GM12878 (cell line): ENCODE measurements at regions not wholly inside any gene's neighbourhood (a gene's known extent, or its start where the extent isn't known, plus 50 kb on each side); places are given as distances from the start of the nearest gene placed in this dataset.

ENCODE experiments used
- ATAC-seq: fragments of 200-7000 bp; cut with Tn5 transposase; 3 replicates; pipeline ENCODE4 v1.9.1; 2020; ENCODE audit warnings: mild to moderate bottlenecking, moderate library complexity
- BruUV-seq: library from RNA; stranded (reverse); fragments of 400-500 nt; replicated peaks from 2 replicates; lab custom pipeline; 2021; lab: Mats Ljungman, UMichigan
- CTCF ChIA-PET: fragments of 300-600 bp; sonication (Branson Sonifier 250); formaldehyde crosslinking; extraction: SDS; loops from one replicate; lab custom pipeline; 2021; ENCODE audit warnings: inconsistent platforms; lab: Yijun Ruan, JAX
- POLR2A ChIA-PET: fragments of 350-600 bp; formaldehyde crosslinking; extraction: SDS; loops from one replicate; lab custom pipeline; 2021; ENCODE audit warnings: inconsistent platforms; lab: Charles Lee
- RAD21 ChIA-PET: fragments of 300-600 bp; sonication (Branson Sonifier 250); formaldehyde crosslinking; loops from one replicate; lab custom pipeline; 2023; ENCODE audit warnings: antibody characterized with exemption; ENCODE audit not compliant: unreplicated experiment; lab: Charles Lee
- SMC1A ChIA-PET: fragments of 300-600 bp; sonication (Branson Sonifier 250); formaldehyde crosslinking; loops from one replicate; lab custom pipeline; 2023; ENCODE audit not compliant: unreplicated experiment, uncharacterized antibody; lab: Charles Lee
- DNase-seq: peaks from one replicate; pipeline ENCODE4 v3.0.0-alpha.2; 2011; ENCODE audit warnings: low read depth, low spot score
- FAIRE-seq: peaks from 3 replicates; lab custom pipeline; 2011; peaks lifted over from hg19 to GRCh38; lab: Jason Lieb, UNC
- H2AFZ ChIP-seq: 2 replicates; pipeline ENCODE4 v1.6.0; 2011; ENCODE audit warnings: low read depth, low read length, control low read depth; ENCODE audit not compliant: control insufficient read depth
- H3K27ac ChIP-seq: 2 replicates; pipeline ENCODE4 v1.5.1; 2011; ENCODE audit warnings: control low read depth; ENCODE audit not compliant: control insufficient read depth, insufficient read depth
- H3K27me3 ChIP-seq, 2 experiments: replicated peaks in 1 of 2; 2 replicates each; pipeline versions ENCODE4 v1.6.0 to v1.6.1; 2011; ENCODE audit warnings: low read length in 1 of 2; ENCODE audit not compliant: control insufficient read depth in 2 of 2, insufficient read depth in 2 of 2
- H3K36me3 ChIP-seq, 2 experiments: 2 replicates each; pipeline ENCODE4 v1.5.1; 2011; ENCODE audit warnings: low read length in 1 of 2; ENCODE audit not compliant: control insufficient read depth in 2 of 2, insufficient read depth in 2 of 2
- H3K4me1 ChIP-seq: 2 replicates; pipeline ENCODE4 v1.6.1; 2011; ENCODE audit warnings: mild to moderate bottlenecking, low read length, moderate library complexity, mixed read lengths; ENCODE audit not compliant: control insufficient read depth, insufficient read depth
- H3K4me2 ChIP-seq: 2 replicates; pipeline ENCODE4 v1.6.0; 2011; ENCODE audit warnings: control low read depth; ENCODE audit not compliant: control insufficient read depth, insufficient read depth
- H3K4me3 ChIP-seq: fragments of 200-600 bp; sonication (generic); 2 replicates; pipeline ENCODE4 v1.5.1; 2016
- H3K79me2 ChIP-seq: 2 replicates; pipeline ENCODE4 v1.6.0; 2011; ENCODE audit warnings: low read length; ENCODE audit not compliant: control insufficient read depth, insufficient read depth
- H3K9ac ChIP-seq: 2 replicates; pipeline ENCODE4 v1.8.0; 2011; ENCODE audit warnings: low read length, control low read depth, mixed read lengths; ENCODE audit not compliant: control insufficient read depth, insufficient read depth
- H3K9me3 ChIP-seq: replicated peaks from 3 replicates; pipeline ENCODE4 v1.5.1; 2011; ENCODE audit warnings: mild to moderate bottlenecking, low read length; ENCODE audit not compliant: control insufficient read depth, insufficient read depth
- H4K20me1 ChIP-seq: 2 replicates; pipeline ENCODE4 v1.6.0; 2011; ENCODE audit not compliant: control insufficient read depth, insufficient read depth
- BACH1 ChIP-seq: fragments of 450-650 bp; IDR thresholded peaks from 2 replicates; pipeline ENCODE4 v1.6.1; 2017; ENCODE audit warnings: mild to moderate bottlenecking, borderline replicate concordance
- BMI1 ChIP-seq: fragments of 450-650 bp; IDR thresholded peaks from 2 replicates; pipeline ENCODE4 v1.6.1; 2016; ENCODE audit warnings: mild to moderate bottlenecking, moderate library complexity, borderline replicate concordance
- CBX3 ChIP-seq: fragments of 200-600 bp; sonication (generic); IDR thresholded peaks from 2 replicates; pipeline ENCODE4 v1.6.1; 2016; ENCODE audit warnings: low read depth, borderline replicate concordance
- FOXM1 ChIP-seq: IDR thresholded peaks from 2 replicates; pipeline ENCODE4 v1.6.1; 2012; ENCODE audit warnings: low read depth, mild to moderate bottlenecking, inconsistent platforms, low read length, moderate library complexity
- GATAD2B ChIP-seq: fragments of 450-650 bp; conservative IDR thresholded peaks from 2 replicates; pipeline ENCODE4 v1.6.1; 2017; ENCODE audit warnings: low read depth, mild to moderate bottlenecking, moderate library complexity
- JUNB ChIP-seq: IDR thresholded peaks from 2 replicates; pipeline ENCODE4 v1.6.1; 2016; ENCODE audit warnings: antibody characterized with exemption, mild to moderate bottlenecking
- MXI1 ChIP-seq: fragments of 150-350 bp; IDR thresholded peaks from 2 replicates; pipeline ENCODE4 v1.6.1; 2011; ENCODE audit warnings: low read depth, mild to moderate bottlenecking, inconsistent platforms, low read length, improper control_type of control experiment
- NBN ChIP-seq: fragments of 450-650 bp; IDR thresholded peaks from 2 replicates; pipeline ENCODE4 v1.6.1; 2016
- POLR2A ChIP-seq: IDR thresholded peaks from 2 replicates; pipeline ENCODE4 v1.6.1; 2011; ENCODE audit warnings: low read depth, mild to moderate bottlenecking, low read length
- RUNX3 ChIP-seq: IDR thresholded peaks from 2 replicates; pipeline ENCODE4 v1.6.1; 2012; ENCODE audit warnings: low read length, inconsistent platforms
- SREBF2 ChIP-seq: IDR thresholded peaks from 2 replicates; pipeline ENCODE4 v1.6.1; 2012; ENCODE audit warnings: mild to moderate bottlenecking, low read length
- STAT3 ChIP-seq: IDR thresholded peaks from 2 replicates; pipeline ENCODE4 v1.6.1; 2011; ENCODE audit warnings: low read depth, low read length, improper control_type of control experiment
- USF2 ChIP-seq: IDR thresholded peaks from 2 replicates; pipeline ENCODE4 v1.6.1; 2011; ENCODE audit warnings: low read depth, low read length, improper control_type of control experiment, borderline replicate concordance
- YBX1 ChIP-seq: fragments of 450-650 bp; IDR thresholded peaks from 2 replicates; pipeline ENCODE4 v1.6.1; 2016; ENCODE audit warnings: antibody characterized with exemption
- ZNF592 ChIP-seq: fragments of 450-650 bp; IDR thresholded peaks from 2 replicates; pipeline ENCODE4 v1.6.1; 2017; ENCODE audit warnings: mild to moderate bottlenecking, moderate library complexity
- in situ Hi-C: fragments of 300-500 bp; cut with MboI; formaldehyde crosslinking; loops from 9 replicates; pipeline ENCODE4 v1.14.3; 2018; ENCODE audit warnings: mixed read lengths
- intact Hi-C: fragments of 100-400 bp; cut with micrococcal nuclease; formaldehyde crosslinking; loops from one replicate; pipeline ENCODE4 v1.14.2; 2022; ENCODE audit not compliant: unreplicated experiment
- TF ChIP-seq, protein P1 (sequence below): fragments of 450-650 bp; IDR thresholded peaks from 2 replicates; pipeline ENCODE4 v1.6.1; 2017; ENCODE audit warnings: mild to moderate bottlenecking, low read depth, inconsistent platforms; ENCODE audit not compliant: poor library complexity, severe bottlenecking
- TF ChIP-seq, protein P2 (sequence below): IDR thresholded peaks from 2 replicates; pipeline ENCODE4 v1.6.1; 2012; ENCODE audit warnings: low read length, inconsistent platforms

GRCh38 chr6:155647354-155647753, 191.7 kb upstream of the NOX3 start:
- no TSS peak for BruUV-seq
- no peak overlapping the region for H3K4me2 ChIP-seq
- no peak overlapping the region for H3K4me3 ChIP-seq
- H3K27me3 ChIP-seq: no peaks in the 10 kb centered on the region
- H3K9me3 ChIP-seq: no peaks in the 10 kb centered on the region
- ChIA-PET SMC1A (no interaction called here), POLR2A (no interaction called here), RAD21 (no interaction called here), CTCF (no interaction called here)
- H4K20me1 ChIP-seq: no peaks in the 10 kb centered on the region
- no peak for FAIRE-seq
- no peaks in the 10 kb centered on the region for H3K79me2 ChIP-seq
- no peak for DNase-seq
- no peak overlapping the region for H2AFZ ChIP-seq
- TF ChIP-seq SREBF2 (no peak), POLR2A (no peak), BMI1 (no peak), RUNX3 (no peak), JUNB (no peak), YBX1 (no peak), MXI1 (no peak), FOXM1 (no peak), CBX3 (no peak), NBN (no peak), USF2 (no peak), STAT3 (no peak), ZNF592 (no peak), GATAD2B (no peak), BACH1 (no peak)
- TF ChIP-seq, protein P1, sequence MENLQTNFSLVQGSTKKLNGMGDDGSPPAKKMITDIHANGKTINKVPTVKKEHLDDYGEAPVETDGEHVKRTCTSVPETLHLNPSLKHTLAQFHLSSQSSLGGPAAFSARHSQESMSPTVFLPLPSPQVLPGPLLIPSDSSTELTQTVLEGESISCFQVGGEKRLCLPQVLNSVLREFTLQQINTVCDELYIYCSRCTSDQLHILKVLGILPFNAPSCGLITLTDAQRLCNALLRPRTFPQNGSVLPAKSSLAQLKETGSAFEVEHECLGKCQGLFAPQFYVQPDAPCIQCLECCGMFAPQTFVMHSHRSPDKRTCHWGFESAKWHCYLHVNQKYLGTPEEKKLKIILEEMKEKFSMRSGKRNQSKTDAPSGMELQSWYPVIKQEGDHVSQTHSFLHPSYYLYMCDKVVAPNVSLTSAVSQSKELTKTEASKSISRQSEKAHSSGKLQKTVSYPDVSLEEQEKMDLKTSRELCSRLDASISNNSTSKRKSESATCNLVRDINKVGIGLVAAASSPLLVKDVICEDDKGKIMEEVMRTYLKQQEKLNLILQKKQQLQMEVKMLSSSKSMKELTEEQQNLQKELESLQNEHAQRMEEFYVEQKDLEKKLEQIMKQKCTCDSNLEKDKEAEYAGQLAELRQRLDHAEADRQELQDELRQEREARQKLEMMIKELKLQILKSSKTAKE: no peak
- TF ChIP-seq, protein P2, sequence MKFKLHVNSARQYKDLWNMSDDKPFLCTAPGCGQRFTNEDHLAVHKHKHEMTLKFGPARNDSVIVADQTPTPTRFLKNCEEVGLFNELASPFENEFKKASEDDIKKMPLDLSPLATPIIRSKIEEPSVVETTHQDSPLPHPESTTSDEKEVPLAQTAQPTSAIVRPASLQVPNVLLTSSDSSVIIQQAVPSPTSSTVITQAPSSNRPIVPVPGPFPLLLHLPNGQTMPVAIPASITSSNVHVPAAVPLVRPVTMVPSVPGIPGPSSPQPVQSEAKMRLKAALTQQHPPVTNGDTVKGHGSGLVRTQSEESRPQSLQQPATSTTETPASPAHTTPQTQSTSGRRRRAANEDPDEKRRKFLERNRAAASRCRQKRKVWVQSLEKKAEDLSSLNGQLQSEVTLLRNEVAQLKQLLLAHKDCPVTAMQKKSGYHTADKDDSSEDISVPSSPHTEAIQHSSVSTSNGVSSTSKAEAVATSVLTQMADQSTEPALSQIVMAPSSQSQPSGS: no peak
- intact Hi-C loops (no loop called here), in situ Hi-C loops (no loop called here)
- ATAC-seq: no peak
- H3K36me3 ChIP-seq: no peaks in the 10 kb centered on the region
- no peaks in the 10 kb centered on the region for H3K4me1 ChIP-seq
- H3K9ac ChIP-seq: no peak overlapping the region
- H3K27ac ChIP-seq: no peak overlapping the region
